Right atrium auricular region (tissue), 2 donors: ENCODE measurements at regions not wholly inside any gene's neighbourhood (a gene's known extent, or its start where the extent isn't known, plus 50 kb on each side); places are given as distances from the start of the nearest gene placed in this dataset.

Experiments
- DNase-seq: peaks from one replicate; pipeline ENCODE4 v3.0.0-alpha.2; 2019; ENCODE audit warnings: low spot score
- H3K27ac ChIP-seq, 2 donors: fragments of 200-600 bp; sonication (generic); 1 replicate in 1 of 2; 2 replicates in 1 of 2; pipeline ENCODE4 v1.5.1; 2016 to 2019
- H3K27me3 ChIP-seq, 2 donors: fragments of 200-600 bp; sonication (generic); one replicate each; pipeline versions ENCODE4 v1.5.1 to v1.6.0; 2017 to 2019
- H3K36me3 ChIP-seq: fragments of 200-600 bp; sonication (generic); one replicate; pipeline ENCODE4 v1.5.1; 2016
- H3K4me1 ChIP-seq, 2 donors: fragments of 200-600 bp; sonication (generic); one replicate each; pipeline versions ENCODE4 v1.5.1 to v1.6.0; 2017 to 2019
- H3K4me3 ChIP-seq, 2 donors: fragments of 200-600 bp; sonication (generic); 1 replicate in 1 of 2; 2 replicates in 1 of 2; pipeline ENCODE4 v1.5.1; 2017 to 2019; ENCODE audit warnings: mild to moderate bottlenecking in 1 of 2, moderate library complexity in 1 of 2
- H3K9me3 ChIP-seq, 2 donors: fragments of 200-600 bp; sonication (generic); one replicate each; pipeline ENCODE4 v1.5.1; 2019
- TF ChIP-seq, protein P1 (sequence below), 2 donors: fragments of 200-600 bp; sonication (generic); IDR thresholded peaks; one replicate each; pipeline ENCODE4 v1.5.1; 2019; ENCODE audit warnings: antibody characterized with exemption in 2 of 2

DNA sequence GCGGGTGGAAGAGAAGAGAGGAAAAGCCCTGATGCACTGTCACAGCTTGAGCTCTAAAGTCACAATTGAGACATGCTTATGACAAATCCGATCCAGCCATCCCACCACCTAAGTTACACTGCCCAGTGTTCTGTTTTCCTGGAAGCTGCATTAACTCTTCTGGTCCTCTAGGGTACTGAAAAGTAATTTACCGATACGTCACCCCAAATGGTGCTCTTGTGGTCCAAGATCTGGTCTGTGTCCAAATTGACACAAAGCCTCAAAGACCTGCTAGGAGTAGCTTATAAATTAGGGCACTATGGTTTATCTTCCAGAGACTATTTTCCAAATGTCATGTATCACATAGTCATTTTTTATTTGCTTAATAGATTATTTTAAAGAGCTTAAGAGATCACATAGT, 186.7 kb upstream of the ETAA1 start:
- Histone ChIP-seq H3K4me1 (no peaks in the 10 kb centered on the region), H3K36me3 (no peaks in the 10 kb centered on the region), H3K27me3 (no peaks in the 10 kb centered on the region), H3K4me3 (no peak overlapping the region), H3K9me3 (no peaks in the 10 kb centered on the region), H3K27ac (no peak overlapping the region)
- TF ChIP-seq, protein P1, sequence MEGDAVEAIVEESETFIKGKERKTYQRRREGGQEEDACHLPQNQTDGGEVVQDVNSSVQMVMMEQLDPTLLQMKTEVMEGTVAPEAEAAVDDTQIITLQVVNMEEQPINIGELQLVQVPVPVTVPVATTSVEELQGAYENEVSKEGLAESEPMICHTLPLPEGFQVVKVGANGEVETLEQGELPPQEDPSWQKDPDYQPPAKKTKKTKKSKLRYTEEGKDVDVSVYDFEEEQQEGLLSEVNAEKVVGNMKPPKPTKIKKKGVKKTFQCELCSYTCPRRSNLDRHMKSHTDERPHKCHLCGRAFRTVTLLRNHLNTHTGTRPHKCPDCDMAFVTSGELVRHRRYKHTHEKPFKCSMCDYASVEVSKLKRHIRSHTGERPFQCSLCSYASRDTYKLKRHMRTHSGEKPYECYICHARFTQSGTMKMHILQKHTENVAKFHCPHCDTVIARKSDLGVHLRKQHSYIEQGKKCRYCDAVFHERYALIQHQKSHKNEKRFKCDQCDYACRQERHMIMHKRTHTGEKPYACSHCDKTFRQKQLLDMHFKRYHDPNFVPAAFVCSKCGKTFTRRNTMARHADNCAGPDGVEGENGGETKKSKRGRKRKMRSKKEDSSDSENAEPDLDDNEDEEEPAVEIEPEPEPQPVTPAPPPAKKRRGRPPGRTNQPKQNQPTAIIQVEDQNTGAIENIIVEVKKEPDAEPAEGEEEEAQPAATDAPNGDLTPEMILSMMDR (IDR thresholded peaks at IDR 0.05) = no peak
- DNase-seq = no peak

DNA sequence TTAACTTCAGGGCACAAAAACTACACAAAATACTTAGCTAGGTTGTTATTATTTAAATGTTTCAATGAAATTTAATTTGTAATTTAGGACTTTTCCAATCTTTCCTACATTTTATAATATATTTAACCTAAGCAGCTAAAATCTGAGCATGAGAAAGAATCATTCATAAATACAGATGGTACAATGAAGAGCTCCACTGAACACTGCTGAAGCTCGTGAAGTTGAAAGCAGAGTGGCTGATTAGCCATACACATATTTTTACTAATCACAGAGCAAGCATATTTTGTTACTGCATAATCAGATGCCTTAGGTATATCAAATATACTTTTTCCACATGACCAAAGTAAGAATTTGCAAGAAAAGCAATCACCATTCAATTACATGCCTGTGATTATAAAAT, 184.9 kb upstream of the ETAA1 start:
- H3K36me3 ChIP-seq = no peaks in the 10 kb centered on the region
- DNase-seq = no peak
- TF ChIP-seq, protein P1 (IDR thresholded peaks at IDR 0.05) = no peak
- H3K27ac ChIP-seq = no peak overlapping the region
- no peak overlapping the region for H3K4me3 ChIP-seq
- H3K27me3 ChIP-seq = no peaks in the 10 kb centered on the region
- no peaks in the 10 kb centered on the region for H3K9me3 ChIP-seq
- H3K4me1 ChIP-seq = no peaks in the 10 kb centered on the region

DNA sequence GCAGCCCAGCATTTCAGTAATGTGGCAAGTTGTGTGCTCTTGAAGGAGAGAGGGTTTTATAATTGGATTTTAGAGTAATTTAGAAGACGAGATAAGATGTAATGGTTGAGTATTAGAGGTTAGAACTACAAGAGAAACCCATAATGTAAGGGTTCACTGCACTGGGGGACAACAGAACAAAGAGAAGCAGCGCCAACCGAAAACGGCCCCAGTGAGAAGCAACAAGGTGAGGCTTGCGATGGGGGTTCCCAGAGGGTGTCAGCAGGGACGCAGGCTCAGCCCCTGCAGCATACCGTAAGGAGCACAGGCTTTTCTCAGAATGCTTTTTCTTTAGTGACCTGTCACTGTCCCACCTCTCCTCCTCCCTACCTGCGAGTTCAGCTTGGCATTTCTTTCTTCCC, 183.9 kb upstream of the ETAA1 start:
- H3K4me1 ChIP-seq = no peaks in the 10 kb centered on the region
- no peaks in the 10 kb centered on the region for H3K9me3 ChIP-seq
- no peaks in the 10 kb centered on the region for H3K36me3 ChIP-seq
- no peaks in the 10 kb centered on the region for H3K27me3 ChIP-seq
- no peak for DNase-seq
- TF ChIP-seq, protein P1 (IDR thresholded peaks at IDR 0.05) = no peak
- no peak overlapping the region for H3K27ac ChIP-seq
- H3K4me3 ChIP-seq = no peak overlapping the region

DNA sequence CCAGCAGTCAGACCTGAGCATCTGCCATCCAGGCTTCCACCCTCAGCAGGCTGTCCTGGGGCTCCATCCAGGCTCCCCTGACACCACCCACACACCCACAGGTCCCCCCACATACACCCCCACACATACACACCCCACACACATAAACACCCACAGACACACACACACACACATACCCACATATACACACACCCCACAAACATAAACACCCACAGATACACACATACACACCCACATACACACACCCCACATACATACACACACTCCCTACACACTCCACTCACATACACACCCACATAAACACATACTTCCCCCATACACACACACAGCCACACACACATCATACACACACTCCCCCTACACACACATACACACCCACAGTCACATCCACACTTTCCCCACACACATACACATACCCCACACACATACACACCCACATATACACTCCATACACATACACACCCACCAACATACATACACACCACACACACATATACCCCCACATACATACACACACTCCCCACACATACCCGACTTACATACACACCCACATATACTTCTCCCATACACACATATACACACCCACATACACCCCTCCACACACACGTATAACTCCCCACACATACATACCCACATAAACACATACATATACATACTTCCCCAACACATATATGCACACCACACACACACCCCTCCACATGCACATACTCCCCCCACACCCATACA, 183.3 kb upstream of the ETAA1 start:
- Histone ChIP-seq H3K27me3 (no peaks in the 10 kb centered on the region), H3K4me1 (no peaks in the 10 kb centered on the region), H3K4me3 (no peak overlapping the region), H3K27ac (no peak overlapping the region), H3K9me3 (no peaks in the 10 kb centered on the region), H3K36me3 (no peaks in the 10 kb centered on the region)
- no peak for DNase-seq
- TF ChIP-seq, protein P1 (IDR thresholded peaks at IDR 0.05) = no peak

DNA sequence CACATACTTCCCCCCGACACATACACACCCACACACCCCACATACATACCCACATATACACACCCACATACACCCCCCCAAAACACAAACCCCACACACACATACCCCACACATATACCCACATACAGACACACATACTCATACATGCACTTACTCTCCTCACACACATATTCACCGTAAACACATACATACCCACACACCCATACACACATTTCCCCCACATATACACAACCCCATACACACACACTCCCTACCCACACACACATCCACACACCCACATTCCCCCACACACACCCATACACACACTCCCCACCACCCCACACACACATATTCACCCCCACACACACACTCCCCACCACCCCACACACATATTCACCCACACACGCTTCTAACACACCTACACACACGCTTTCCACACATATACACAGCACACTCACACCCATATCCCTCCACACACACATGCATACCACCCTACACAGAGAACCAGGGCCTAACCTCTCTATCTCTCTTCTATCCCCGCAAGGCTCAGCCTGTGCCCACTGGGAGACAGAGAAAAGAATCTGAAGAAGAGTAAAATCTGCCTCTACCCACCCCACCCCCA, 182.4 kb upstream of the ETAA1 start:
- TF ChIP-seq, protein P1 (IDR thresholded peaks at IDR 0.05) = no peak
- H3K36me3 ChIP-seq = no peaks in the 10 kb centered on the region
- no peaks in the 10 kb centered on the region for H3K4me1 ChIP-seq
- no peak overlapping the region for H3K27ac ChIP-seq
- DNase-seq = no peak
- no peaks in the 10 kb centered on the region for H3K9me3 ChIP-seq
- no peak overlapping the region for H3K4me3 ChIP-seq
- H3K27me3 ChIP-seq = no peaks in the 10 kb centered on the region
